Astrocyte (in vitro differentiated cells and primary cell): ENCODE measurements at regions not wholly inside any gene's neighbourhood (a gene's known extent, or its start where the extent isn't known, plus 50 kb on each side); places are given as distances from the start of the nearest gene placed in this dataset.
"Not testable (repeated sequence)": the region's sequence is repeated elsewhere in the genome, so short reads cannot be mapped to it uniquely, and the experiment has no call there.

Experiments used
- DNase-seq: peaks from one replicate; pipeline ENCODE4 v3.0.0-alpha.2; 2010; ENCODE audit warnings: low read depth
- FAIRE-seq: peaks from 2 replicates; lab custom pipeline; 2011; peaks lifted over from hg19 to GRCh38; lab: Jason Lieb, UNC
- H2AFZ ChIP-seq: 2 replicates; pipeline ENCODE4 v1.6.0; 2012; ENCODE audit warnings: low read depth, low read length, inconsistent platforms
- H3K27ac ChIP-seq: 2 replicates; pipeline ENCODE4 v1.5.1; 2011; ENCODE audit warnings: low read depth, low read length, inconsistent platforms
- H3K27me3 ChIP-seq: 2 replicates; pipeline ENCODE4 v1.6.0; 2011; ENCODE audit warnings: low read length, inconsistent platforms; ENCODE audit not compliant: insufficient read depth
- H3K36me3 ChIP-seq: 2 replicates; pipeline ENCODE4 v1.5.1; 2011; ENCODE audit warnings: low read length, inconsistent platforms; ENCODE audit not compliant: insufficient read depth
- H3K4me1 ChIP-seq: 2 replicates; pipeline ENCODE4 v1.5.1; 2011; ENCODE audit warnings: low read length, inconsistent platforms; ENCODE audit not compliant: insufficient read depth
- H3K4me2 ChIP-seq: 2 replicates; pipeline ENCODE4 v1.6.0; 2012; ENCODE audit warnings: low read length, inconsistent platforms
- H3K4me3 ChIP-seq: 2 replicates; pipeline ENCODE4 v1.5.1; 2011; ENCODE audit warnings: low read depth, mild to moderate bottlenecking, low read length, inconsistent platforms; ENCODE audit not compliant: insufficient read depth
- H3K79me2 ChIP-seq: 2 replicates; pipeline ENCODE4 v1.6.0; 2012; ENCODE audit warnings: mild to moderate bottlenecking, low read length, inconsistent platforms; ENCODE audit not compliant: insufficient read depth
- H3K9ac ChIP-seq: 2 replicates; pipeline ENCODE4 v1.6.0; 2012; ENCODE audit warnings: mild to moderate bottlenecking, low read length, inconsistent platforms
- H3K9me3 ChIP-seq: 2 replicates; pipeline ENCODE4 v1.5.1; 2012; ENCODE audit warnings: low read depth, mild to moderate bottlenecking, low read length, inconsistent platforms; ENCODE audit not compliant: insufficient read depth
- H4K20me1 ChIP-seq: 2 replicates; pipeline ENCODE4 v1.6.0; 2012; ENCODE audit warnings: low read length, inconsistent platforms; ENCODE audit not compliant: insufficient read depth
- H3K27ac Mint-ChIP-seq: one replicate; pipeline ENCODE4 v1.8.0; 2021; ENCODE audit warnings: mild to moderate bottlenecking, mixed read lengths; ENCODE audit not compliant: unreplicated experiment
- H3K27me3 Mint-ChIP-seq: one replicate; pipeline ENCODE4 v1.8.0; 2021; ENCODE audit warnings: low read depth, mixed read lengths; ENCODE audit not compliant: unreplicated experiment
- H3K36me3 Mint-ChIP-seq: one replicate; pipeline ENCODE4 v1.8.0; 2021; ENCODE audit warnings: low read depth, mixed read lengths; ENCODE audit not compliant: unreplicated experiment
- H3K4me1 Mint-ChIP-seq: one replicate; pipeline ENCODE4 v1.8.0; 2021; ENCODE audit warnings: low read depth, mixed read lengths; ENCODE audit not compliant: unreplicated experiment
- H3K4me3 Mint-ChIP-seq: one replicate; pipeline ENCODE4 v1.8.0; 2021; ENCODE audit warnings: mild to moderate bottlenecking, moderate library complexity, mixed read lengths; ENCODE audit not compliant: unreplicated experiment
- H3K9me3 Mint-ChIP-seq: one replicate; pipeline ENCODE4 v1.8.0; 2021; ENCODE audit warnings: mild to moderate bottlenecking, mixed read lengths; ENCODE audit not compliant: unreplicated experiment
- EZH2 ChIP-seq: IDR thresholded peaks from 2 replicates; pipeline ENCODE4 v1.6.1; 2012; ENCODE audit warnings: mild to moderate bottlenecking, low read length, inconsistent platforms; ENCODE audit not compliant: insufficient read depth
- TF ChIP-seq, protein P1 (sequence below): IDR thresholded peaks from 2 replicates; pipeline ENCODE4 v1.5.1; 2011; ENCODE audit warnings: low read depth, mild to moderate bottlenecking, inconsistent platforms, low read length, moderate library complexity; ENCODE audit not compliant: insufficient read depth

DNA sequence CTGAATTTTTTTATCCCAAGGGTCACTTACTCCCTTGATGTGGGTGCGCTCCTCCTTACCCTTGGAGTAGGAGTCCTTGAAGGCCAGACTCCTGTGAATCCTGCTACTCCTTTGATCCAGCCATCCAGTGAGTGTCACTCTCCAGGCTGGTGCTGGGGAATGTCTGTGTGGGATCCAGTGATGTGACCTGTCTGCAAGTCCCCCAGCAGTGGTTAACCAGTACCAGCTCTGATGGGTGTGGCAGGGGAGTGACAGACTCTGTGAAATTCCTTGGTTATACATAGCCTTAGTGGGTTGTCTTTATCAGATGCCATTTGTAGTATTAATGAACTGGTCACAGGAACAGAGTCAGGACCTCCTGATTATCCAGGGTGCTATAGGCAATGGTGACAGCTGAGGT is 409.5 kb upstream of the LMO3 start:
- Histone ChIP-seq H3K36me3 (no peaks in the 10 kb centered on the region), H3K27ac (no peak overlapping the region), H4K20me1 (no peaks in the 10 kb centered on the region), H3K4me1 (no peaks in the 10 kb centered on the region), H3K4me3 (no peak overlapping the region), H3K4me2 (no peak overlapping the region), H3K9ac (no peak overlapping the region), H3K79me2 (no peaks in the 10 kb centered on the region), H2AFZ (no peak overlapping the region), H3K9me3 (no peaks in the 10 kb centered on the region), H3K27me3 (no peaks in the 10 kb centered on the region)
- DNase-seq (no peak), FAIRE-seq (no peak)
- peaks cover 15% of the 10 kb centered on the region for H3K4me1 Mint-ChIP-seq
- no peak for TF ChIP-seq EZH2
- TF ChIP-seq, protein P1, sequence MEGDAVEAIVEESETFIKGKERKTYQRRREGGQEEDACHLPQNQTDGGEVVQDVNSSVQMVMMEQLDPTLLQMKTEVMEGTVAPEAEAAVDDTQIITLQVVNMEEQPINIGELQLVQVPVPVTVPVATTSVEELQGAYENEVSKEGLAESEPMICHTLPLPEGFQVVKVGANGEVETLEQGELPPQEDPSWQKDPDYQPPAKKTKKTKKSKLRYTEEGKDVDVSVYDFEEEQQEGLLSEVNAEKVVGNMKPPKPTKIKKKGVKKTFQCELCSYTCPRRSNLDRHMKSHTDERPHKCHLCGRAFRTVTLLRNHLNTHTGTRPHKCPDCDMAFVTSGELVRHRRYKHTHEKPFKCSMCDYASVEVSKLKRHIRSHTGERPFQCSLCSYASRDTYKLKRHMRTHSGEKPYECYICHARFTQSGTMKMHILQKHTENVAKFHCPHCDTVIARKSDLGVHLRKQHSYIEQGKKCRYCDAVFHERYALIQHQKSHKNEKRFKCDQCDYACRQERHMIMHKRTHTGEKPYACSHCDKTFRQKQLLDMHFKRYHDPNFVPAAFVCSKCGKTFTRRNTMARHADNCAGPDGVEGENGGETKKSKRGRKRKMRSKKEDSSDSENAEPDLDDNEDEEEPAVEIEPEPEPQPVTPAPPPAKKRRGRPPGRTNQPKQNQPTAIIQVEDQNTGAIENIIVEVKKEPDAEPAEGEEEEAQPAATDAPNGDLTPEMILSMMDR, result no peak
- no peaks in the 10 kb centered on the region for H3K36me3 Mint-ChIP-seq
- H3K9me3 Mint-ChIP-seq, result peaks cover 5% of the 10 kb centered on the region
- no peaks in the 10 kb centered on the region for H3K27me3 Mint-ChIP-seq
- no peak overlapping the region for H3K4me3 Mint-ChIP-seq
- H3K27ac Mint-ChIP-seq, result no peak overlapping the region

DNA sequence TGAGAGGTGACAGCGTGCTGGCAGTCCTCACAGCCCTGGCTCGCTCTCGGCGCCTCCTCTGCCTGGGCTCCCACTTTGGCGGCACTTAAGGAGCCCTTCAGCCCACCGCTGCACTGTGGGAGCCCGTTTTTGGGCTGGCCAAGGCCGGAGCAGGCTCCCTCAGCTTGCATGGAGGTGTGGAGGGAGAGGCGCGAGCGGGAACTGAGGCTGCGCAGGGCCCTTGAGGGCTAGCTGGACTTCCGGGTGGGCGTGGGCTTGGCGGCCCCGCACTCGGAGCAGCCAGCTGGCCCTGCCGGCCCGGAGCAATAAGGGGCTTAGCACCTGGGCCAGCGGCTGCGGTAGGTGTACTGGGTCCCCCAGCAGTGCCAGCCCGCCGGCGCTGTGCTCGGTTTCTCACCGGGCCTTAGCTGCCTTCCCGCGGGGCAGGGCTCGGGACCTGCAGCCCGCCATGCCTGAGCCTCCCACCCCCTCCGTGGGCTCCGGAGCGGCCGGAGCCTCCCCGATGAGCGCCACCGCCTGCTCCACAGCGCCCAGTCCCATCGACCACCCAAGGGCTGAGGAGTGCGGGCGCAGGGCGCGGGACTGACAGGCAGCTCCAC is 401.6 kb upstream of the LMO3 start:
- not testable (repeated sequence) for H3K4me3 Mint-ChIP-seq, H3K4me1 ChIP-seq, H3K4me1 Mint-ChIP-seq, H4K20me1 ChIP-seq, FAIRE-seq, H3K27me3 Mint-ChIP-seq, DNase-seq, H2AFZ ChIP-seq, H3K27ac Mint-ChIP-seq, H3K9me3 Mint-ChIP-seq, H3K36me3 ChIP-seq, H3K27me3 ChIP-seq, H3K27ac ChIP-seq, H3K4me2 ChIP-seq, H3K9ac ChIP-seq, H3K79me2 ChIP-seq, H3K9me3 ChIP-seq, H3K36me3 Mint-ChIP-seq, H3K4me3 ChIP-seq

DNA sequence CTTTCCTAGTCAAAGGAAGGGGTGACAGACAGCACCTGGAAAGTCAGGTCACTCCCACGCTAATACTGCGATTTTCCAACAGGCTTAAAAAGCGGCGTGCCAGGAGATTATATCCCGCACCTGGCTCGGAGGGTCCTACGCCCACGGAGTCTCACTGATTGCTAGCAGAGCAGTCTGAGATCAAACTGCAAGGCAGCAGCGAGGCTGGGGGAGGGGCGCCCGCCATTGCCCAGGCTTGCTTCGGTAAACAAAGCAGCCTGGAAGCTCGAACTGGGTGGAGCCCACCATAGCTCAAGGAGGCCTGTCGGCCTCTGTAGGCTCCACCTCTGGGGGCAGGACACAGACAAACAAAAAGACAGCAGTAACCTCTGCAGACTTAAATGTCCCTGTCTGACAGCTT is 392.6 kb upstream of the LMO3 start:
- not testable (repeated sequence) for DNase-seq, H3K4me1 Mint-ChIP-seq, FAIRE-seq, H3K27me3 Mint-ChIP-seq, H3K27me3 ChIP-seq, H3K4me3 ChIP-seq, H4K20me1 ChIP-seq, H3K9me3 ChIP-seq, H3K27ac ChIP-seq, H3K36me3 ChIP-seq, H3K9me3 Mint-ChIP-seq, H3K4me3 Mint-ChIP-seq, H2AFZ ChIP-seq, H3K9ac ChIP-seq, H3K4me2 ChIP-seq, H3K4me1 ChIP-seq, H3K79me2 ChIP-seq, H3K27ac Mint-ChIP-seq, H3K36me3 Mint-ChIP-seq
